GM12892 (cell line): ENCODE measurements at regions not wholly inside any gene's neighbourhood (a gene's known extent, or its start where the extent isn't known, plus 50 kb on each side); places are given as distances from the start of the nearest gene placed in this dataset.

ENCODE experiments used
- POLR2A ChIP-seq: IDR thresholded peaks from 2 replicates; pipeline ENCODE4 v1.6.1; 2011; ENCODE audit warnings: low read depth, low read length, control low read depth
- POLR2AphosphoS5 ChIP-seq: IDR thresholded peaks from 2 replicates; pipeline ENCODE4 v1.6.1; 2011; ENCODE audit warnings: low read depth, low read length, control low read depth

GRCh38 chr5:3221432-3221831 lies 374.2 kb upstream of the IRX1 start:
- TF ChIP-seq POLR2A, result no peak
- TF ChIP-seq POLR2AphosphoS5, result no peak
